Neural progenitor cell (in vitro differentiated cells): ENCODE measurements at regions not wholly inside any gene's neighbourhood (a gene's known extent, or its start where the extent isn't known, plus 50 kb on each side); places are given as distances from the start of the nearest gene placed in this dataset.

ENCODE experiments used
- CTCF ChIP-seq: fragments of 200-600 bp; sonication (generic); IDR thresholded peaks from 2 replicates; pipeline ENCODE4 v1.5.1; 2017; ENCODE audit warnings: antibody characterized with exemption, mild to moderate bottlenecking
- EZH2 ChIP-seq: fragments of 200-600 bp; sonication (generic); IDR thresholded peaks from 2 replicates; pipeline ENCODE4 v1.6.1; 2017; ENCODE audit warnings: antibody characterized with exemption, mild to moderate bottlenecking, moderate library complexity
- EZH2phosphoT487 ChIP-seq: fragments of 200-600 bp; sonication (generic); IDR thresholded peaks from 2 replicates; pipeline ENCODE4 v1.6.1; 2017; ENCODE audit warnings: antibody characterized with exemption

GRCh38 chr21:37982496-37983318 lies 66.5 kb upstream of the KCNJ6 start:
- TF ChIP-seq EZH2 (no peak), CTCF (no peak), EZH2phosphoT487 (no peak)
